Gastroesophageal sphincter (tissue), 3 donors: ENCODE measurements at regions not wholly inside any gene's neighbourhood (a gene's known extent, or its start where the extent isn't known, plus 50 kb on each side); places are given as distances from the start of the nearest gene placed in this dataset.

Experiments used
- CTCF ChIP-seq, 4 experiments: fragments of 200-600 bp in 2 of 4; fragments of 450-650 bp in 2 of 4; sonication (generic) in 1 of 4; IDR thresholded peaks; one replicate each; pipeline ENCODE4 v1.5.1; 2017 to 2019; ENCODE audit warnings: antibody characterized with exemption in 4 of 4, mild to moderate bottlenecking in 2 of 4, moderate library complexity in 2 of 4
- EP300 ChIP-seq: sonication (generic); formaldehyde crosslinking; IDR thresholded peaks from one replicate; pipeline ENCODE4 v1.6.1; 2017; ENCODE audit warnings: antibody characterized with exemption, mild to moderate bottlenecking
- POLR2AphosphoS5 ChIP-seq: sonication (generic); formaldehyde crosslinking; IDR thresholded peaks from one replicate; pipeline ENCODE4 v1.6.1; 2017; ENCODE audit warnings: antibody characterized with exemption

- TF ChIP-seq CTCF (IDR thresholded peaks at IDR 0.05) (no peak), POLR2AphosphoS5 (no peak), EP300 (no peak)
Measured at GRCh38 chr6:12369781-12370262, 79.7 kb downstream of the EDN1 start.
